ENCODE measurements at regions not wholly inside any gene's neighbourhood (a gene's known extent, or its start where the extent isn't known, plus 50 kb on each side); places are given as distances from the start of the nearest gene placed in this dataset.

GRCh38 chr3:39750712-39751111, 58.7 kb upstream of the MYRIP start (continued):
- TF ChIP-seq REST (IDR thresholded peaks at IDR 0.05; ENCODE audit: low read depth), result no peak
- TF ChIP-seq POLR2A (IDR thresholded peaks at IDR 0.05; ENCODE audit: borderline replicate concordance, extremely low read depth, insufficient read depth, insufficient read length), result no peak

GRCh38 chr3:39751286-39751685, 58.1 kb upstream of the MYRIP start:
- ChIA-PET RAD21 (ENCODE audit: low non-redundant PET in 1 of 2, low total read pairs in 2 of 2, uncharacterized antibody in 2 of 2, unreplicated experiment in 2 of 2) (interaction anchor here in 1 of 2 experiments (0.7 kb wide), 1 partner anchor 40 kb away, joined by 3 read pairs; no protein-coding TSS in a partner anchor), CTCF (no interaction called here), POLR2A (no interaction called here)
- Histone ChIP-seq H2AFZ (ENCODE audit: low read depth, low read length, poor library complexity, severe bottlenecking) (no peak overlapping the region), H3K36me3 (ENCODE audit: control insufficient read depth in 1 of 2, insufficient read depth in 2 of 2, low read length in 2 of 2) (no peaks in the 10 kb centered on the region), H3K79me2 (ENCODE audit: insufficient read depth, low read length) (no peaks in the 10 kb centered on the region), H3K9me2 (ENCODE audit: insufficient read depth) (no peaks in the 10 kb centered on the region), H3K27ac (ENCODE audit: low read depth, low read length) (no peak overlapping the region), H3K27me3 (ENCODE audit: insufficient read depth, low read length) (no peaks in the 10 kb centered on the region), H3K4me1 (ENCODE audit: control insufficient read depth in 1 of 2, insufficient read depth in 2 of 2, low read length in 2 of 2) (no peaks in the 10 kb centered on the region), H4K20me1 (ENCODE audit: insufficient read depth) (no peaks in the 10 kb centered on the region), H3K4me3 (replicated peaks in 1 of 2; ENCODE audit: low read depth in 1 of 2, low read length in 2 of 2) (no peak overlapping the region), H3K9ac (ENCODE audit: low read length) (no peak overlapping the region), H3K4me2 (ENCODE audit: low read length) (no peak overlapping the region), H3K9me3 (ENCODE audit: control insufficient read depth in 1 of 2, insufficient read depth in 1 of 2, low read depth in 1 of 2, low read length in 2 of 2) (no peaks in the 10 kb centered on the region)
- no peak for ATAC-seq
- no peak for DNase-seq (ENCODE audit: low read depth, low spot score)
- no TSS peak for BruUV-seq (replicated peaks)
- intact Hi-C loops (cut with micrococcal nuclease), result no loop called here
- TF ChIP-seq ELF1 (IDR thresholded peaks at IDR 0.05; ENCODE audit: borderline replicate concordance, low read depth) (no peak), MAX (IDR thresholded peaks at IDR 0.05) (no peak), SRF (IDR thresholded peaks at IDR 0.05; ENCODE audit: low read depth) (no peak), POLR2A (IDR thresholded peaks at IDR 0.05; ENCODE audit: borderline replicate concordance, extremely low read depth, insufficient read depth, insufficient read length) (no peak), EZH2 (IDR thresholded peaks at IDR 0.05) (no peak), EZH2phosphoT487 (IDR thresholded peaks at IDR 0.05; ENCODE audit: borderline replicate concordance) (no peak), ZNF274 (IDR thresholded peaks at IDR 0.05; ENCODE audit: low read depth, low read length) (no peak), SIN3A (IDR thresholded peaks at IDR 0.05; ENCODE audit: low read depth) (no peak), TCF7L2 (IDR thresholded peaks at IDR 0.05; ENCODE audit: borderline replicate concordance, extremely low read depth, insufficient read depth, insufficient read length) (no peak), ZFX (IDR thresholded peaks at IDR 0.05) (no peak), POLR2AphosphoS5 (IDR thresholded peaks at IDR 0.05; ENCODE audit: low read depth, low read length) (no peak), REST (IDR thresholded peaks at IDR 0.05; ENCODE audit: low read depth) (no peak)
- TF ChIP-seq, protein P1, sequence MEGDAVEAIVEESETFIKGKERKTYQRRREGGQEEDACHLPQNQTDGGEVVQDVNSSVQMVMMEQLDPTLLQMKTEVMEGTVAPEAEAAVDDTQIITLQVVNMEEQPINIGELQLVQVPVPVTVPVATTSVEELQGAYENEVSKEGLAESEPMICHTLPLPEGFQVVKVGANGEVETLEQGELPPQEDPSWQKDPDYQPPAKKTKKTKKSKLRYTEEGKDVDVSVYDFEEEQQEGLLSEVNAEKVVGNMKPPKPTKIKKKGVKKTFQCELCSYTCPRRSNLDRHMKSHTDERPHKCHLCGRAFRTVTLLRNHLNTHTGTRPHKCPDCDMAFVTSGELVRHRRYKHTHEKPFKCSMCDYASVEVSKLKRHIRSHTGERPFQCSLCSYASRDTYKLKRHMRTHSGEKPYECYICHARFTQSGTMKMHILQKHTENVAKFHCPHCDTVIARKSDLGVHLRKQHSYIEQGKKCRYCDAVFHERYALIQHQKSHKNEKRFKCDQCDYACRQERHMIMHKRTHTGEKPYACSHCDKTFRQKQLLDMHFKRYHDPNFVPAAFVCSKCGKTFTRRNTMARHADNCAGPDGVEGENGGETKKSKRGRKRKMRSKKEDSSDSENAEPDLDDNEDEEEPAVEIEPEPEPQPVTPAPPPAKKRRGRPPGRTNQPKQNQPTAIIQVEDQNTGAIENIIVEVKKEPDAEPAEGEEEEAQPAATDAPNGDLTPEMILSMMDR (IDR thresholded peaks at IDR 0.05 in 2 of 3, conservative IDR thresholded peaks at IDR 0.05 in 1 of 3; ENCODE audit: borderline replicate concordance in 1 of 3, insufficient read depth in 1 of 3, low read depth in 2 of 3, low read length in 2 of 3), result no peak

All from HCT116 (cell line).